ENCODE measurements at regions not wholly inside any gene's neighbourhood (a gene's known extent, or its start where the extent isn't known, plus 50 kb on each side); places are given as distances from the start of the nearest gene placed in this dataset.

- no peak for DNase-seq (ENCODE audit: low read depth in 2 of 3, low spot score in 1 of 3)
Observed at GRCh38 chr17:33473061-33473460, 180.0 kb upstream of the ASIC2 start.

- no peak for DNase-seq (ENCODE audit: low read depth in 2 of 3, low spot score in 1 of 3)
Observed at GRCh38 chr17:33474789-33475188, 181.7 kb upstream of the ASIC2 start.

GRCh38 chr17:33475594-33475993, 182.5 kb upstream of the ASIC2 start:
- no peak for DNase-seq (ENCODE audit: low read depth in 2 of 3, low spot score in 1 of 3)

GRCh38 chr17:33481652-33482051, 188.6 kb upstream of the ASIC2 start:
- no peak for DNase-seq (ENCODE audit: low read depth in 2 of 3, low spot score in 1 of 3)

- DNase-seq (ENCODE audit: low read depth in 2 of 3, low spot score in 1 of 3): no peak
Observed at GRCh38 chr17:33482636-33483035, 189.5 kb upstream of the ASIC2 start.

GRCh38 chr17:33484559-33484958, 191.5 kb upstream of the ASIC2 start:
- no peak for DNase-seq (ENCODE audit: low read depth in 2 of 3, low spot score in 1 of 3)

GRCh38 chr17:33486135-33486885, 193.2 kb upstream of the ASIC2 start:
- no peak for DNase-seq (ENCODE audit: low read depth in 2 of 3, low spot score in 1 of 3)

- no peak for DNase-seq (ENCODE audit: low read depth in 2 of 3, low spot score in 1 of 3)
Observed at GRCh38 chr17:33487187-33487879, 194.2 kb upstream of the ASIC2 start.

- no peak for DNase-seq (ENCODE audit: low read depth in 2 of 3, low spot score in 1 of 3)
Observed at GRCh38 chr17:33491871-33492481, 198.9 kb upstream of the ASIC2 start.

- DNase-seq (ENCODE audit: low read depth in 2 of 3, low spot score in 1 of 3): no peak
Observed at GRCh38 chr17:33492731-33493265, 199.7 kb upstream of the ASIC2 start.

- no peak for DNase-seq (ENCODE audit: low read depth in 2 of 3, low spot score in 1 of 3)
Observed at GRCh38 chr17:33493566-33493965, 200.5 kb upstream of the ASIC2 start.

GRCh38 chr17:33494151-33494550, 201.1 kb upstream of the ASIC2 start:
- DNase-seq (ENCODE audit: low read depth in 2 of 3, low spot score in 1 of 3): no peak

GRCh38 chr17:33497623-33498022, 204.5 kb upstream of the ASIC2 start:
- DNase-seq (ENCODE audit: low read depth in 2 of 3, low spot score in 1 of 3): no peak

- DNase-seq (ENCODE audit: low read depth in 2 of 3, low spot score in 1 of 3): no peak
Observed at GRCh38 chr17:33498069-33498468, 205.0 kb upstream of the ASIC2 start.

- DNase-seq (ENCODE audit: low read depth in 2 of 3, low spot score in 1 of 3): no peak
Observed at GRCh38 chr17:33499040-33499439, 205.9 kb upstream of the ASIC2 start.

- no peak for DNase-seq (ENCODE audit: low read depth in 2 of 3, low spot score in 1 of 3)
Observed at GRCh38 chr17:33500151-33500550, 207.1 kb upstream of the ASIC2 start.

- no peak for DNase-seq (ENCODE audit: low read depth in 2 of 3, low spot score in 1 of 3)
Observed at GRCh38 chr17:33501185-33501584, 208.1 kb upstream of the ASIC2 start.

GRCh38 chr17:33504571-33504970, 211.5 kb upstream of the ASIC2 start:
- no peak for DNase-seq (ENCODE audit: low read depth in 2 of 3, low spot score in 1 of 3)

GRCh38 chr17:33506889-33507650, 214.0 kb upstream of the ASIC2 start:
- DNase-seq (ENCODE audit: low read depth in 2 of 3, low spot score in 1 of 3): no peak

- no peak for DNase-seq (ENCODE audit: low read depth in 2 of 3, low spot score in 1 of 3)
Observed at GRCh38 chr17:33508215-33508614, 215.1 kb upstream of the ASIC2 start.

- DNase-seq (ENCODE audit: low read depth in 2 of 3, low spot score in 1 of 3): no peak
Observed at GRCh38 chr17:33509331-33509730, 216.2 kb upstream of the ASIC2 start.
